GM13976 (cell line): ENCODE measurements at regions not wholly inside any gene's neighbourhood (a gene's known extent, or its start where the extent isn't known, plus 50 kb on each side); places are given as distances from the start of the nearest gene placed in this dataset.

Source experiments
- DNase-seq: peaks from one replicate; pipeline ENCODE4 v3.0.0; 2012; ENCODE audit warnings: low spot score
- CTCF ChIP-seq: IDR thresholded peaks from 2 replicates; pipeline ENCODE4 v1.5.1; 2012; ENCODE audit warnings: borderline replicate concordance, mild to moderate bottlenecking; ENCODE audit not compliant: insufficient read depth; ENCODE audit errors: extremely low read depth, missing control alignments, control extremely low read depth
- in situ Hi-C: fragments of 300-500 bp; cut with MboI; formaldehyde crosslinking; loops from one replicate; pipeline ENCODE4 v1.12.0; 2022; ENCODE audit warnings: low sequenced_read_pairs, mixed read lengths, inconsistent platforms; ENCODE audit not compliant: unreplicated experiment

- in situ Hi-C loops: no loop called here
- TF ChIP-seq CTCF: no peak
- no peak for DNase-seq
Observed at GRCh38 chrX:39204353-39204752, 403.1 kb downstream of the MID1IP1 start.

DNA sequence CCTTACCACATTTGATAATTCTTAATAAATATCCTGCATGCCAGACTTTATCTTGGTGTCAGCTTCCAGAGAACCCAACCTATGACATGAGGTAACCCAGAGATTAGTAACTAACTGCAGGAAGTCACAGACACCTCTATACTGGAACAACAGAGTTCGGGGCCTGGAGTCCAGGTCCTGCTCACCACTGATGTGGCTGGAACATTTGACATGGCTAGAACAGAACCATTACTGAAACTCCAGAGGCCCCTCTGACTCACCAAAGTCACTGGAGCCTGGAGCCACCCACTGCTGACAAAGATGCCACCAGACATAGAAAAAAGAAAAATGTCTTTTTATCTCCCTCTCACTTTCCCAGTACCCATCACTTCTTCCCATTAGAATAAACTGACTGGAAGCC lies 403.7 kb downstream of the MID1IP1 start:
- no peak for DNase-seq
- no peak for TF ChIP-seq CTCF
- in situ Hi-C loops: no loop called here

GRCh38 chrX:39205467-39205866 lies 404.2 kb downstream of the MID1IP1 start:
- no peak for DNase-seq
- no peak for TF ChIP-seq CTCF
- in situ Hi-C loops: no loop called here

DNA sequence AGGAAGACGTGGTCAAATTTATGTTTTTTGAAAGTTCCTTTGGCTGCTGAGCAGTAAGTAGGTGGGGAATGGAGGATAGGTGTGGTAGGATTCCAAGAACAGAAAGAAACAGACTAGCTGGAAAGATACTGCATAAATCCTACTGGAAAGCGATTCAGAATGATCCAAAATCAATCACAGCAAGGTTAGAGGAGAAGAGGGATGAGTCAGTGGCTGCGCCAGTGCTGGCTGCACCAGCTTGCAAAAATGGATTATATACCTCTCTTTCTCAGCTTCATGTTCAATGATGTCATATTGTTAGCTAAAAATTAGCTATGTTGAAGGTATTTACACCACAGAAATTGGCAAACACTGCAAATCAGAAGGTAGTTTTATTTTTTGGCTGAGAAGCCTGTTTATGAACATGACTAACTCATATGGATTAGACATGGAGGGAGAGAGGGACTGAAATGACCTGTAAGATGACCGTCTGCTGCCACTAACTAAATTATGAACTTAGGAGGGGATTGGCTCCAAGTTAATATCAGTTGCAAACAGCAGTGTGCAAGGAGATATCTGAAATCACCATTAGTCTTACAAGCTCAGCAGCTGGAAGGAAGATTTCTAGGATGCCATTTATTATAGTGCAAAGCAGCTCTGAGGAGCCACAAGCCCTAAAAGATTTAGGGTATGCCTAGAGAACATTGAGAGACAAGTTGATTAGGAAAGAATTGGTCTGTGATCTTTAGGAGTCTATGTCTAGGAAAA lies 405.3 kb downstream of the MID1IP1 start:
- TF ChIP-seq CTCF: no peak
- in situ Hi-C loops: no loop called here
- no peak for DNase-seq

DNA sequence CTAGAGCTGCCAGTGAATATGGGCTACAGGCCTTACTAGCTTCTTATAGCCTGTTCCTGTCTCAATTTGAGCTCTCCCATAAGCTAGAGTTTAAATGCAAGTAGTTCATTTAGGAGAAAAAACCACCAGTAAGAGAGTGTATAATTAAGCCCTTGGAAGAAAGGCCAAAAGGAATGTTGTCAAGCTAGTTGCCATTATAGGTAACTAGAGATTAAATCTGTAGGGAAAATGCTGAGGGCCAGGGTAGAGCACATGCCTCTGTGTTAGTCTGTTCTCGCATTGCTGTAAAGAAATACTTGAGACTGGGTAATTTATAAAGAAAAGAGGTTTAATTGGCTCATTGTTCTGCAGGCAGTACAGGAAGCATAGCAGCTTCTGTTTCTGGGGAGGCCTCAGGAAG lies 410.2 kb downstream of the MID1IP1 start:
- in situ Hi-C loops: no loop called here
- TF ChIP-seq CTCF: no peak
- DNase-seq: no peak

DNA sequence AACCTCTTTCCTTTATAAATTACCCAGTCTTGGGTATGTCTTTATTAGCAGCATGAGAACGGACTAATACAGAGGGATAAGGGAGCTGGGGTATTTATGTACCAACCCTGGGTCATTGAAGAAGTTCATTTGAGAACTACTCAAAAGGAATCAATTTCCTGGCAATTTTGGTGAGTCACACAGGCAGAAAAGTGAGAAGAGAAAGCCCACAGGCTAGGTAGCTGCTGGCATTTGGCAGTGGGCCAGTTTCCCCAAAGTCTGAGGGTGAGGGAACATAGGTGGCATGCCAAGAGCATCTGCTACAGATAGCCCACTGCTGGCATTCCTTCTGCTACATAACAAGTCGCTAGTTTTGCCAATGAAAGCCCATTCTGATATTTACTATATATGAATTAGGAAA lies 411.2 kb downstream of the MID1IP1 start:
- DNase-seq: no peak
- in situ Hi-C loops: no loop called here
- TF ChIP-seq CTCF: no peak

- no peak for DNase-seq
- no peak for TF ChIP-seq CTCF
- in situ Hi-C loops: no loop called here
Observed at GRCh38 chrX:39214387-39215126, 413.3 kb downstream of the MID1IP1 start.
